K562 (cell line): ENCODE measurements at regions not wholly inside any gene's neighbourhood (a gene's known extent, or its start where the extent isn't known, plus 50 kb on each side); places are given as distances from the start of the nearest gene placed in this dataset.

Source experiments
- ATAC-seq: fragments of 200-7000 bp; cut with Tn5 transposase; 3 replicates; pipeline ENCODE4 v1.9.1; 2020; ENCODE audit warnings: moderate library complexity
- BruUV-seq: library from RNA; stranded (reverse); fragments of 400-500 nt; replicated peaks from 2 replicates; lab custom pipeline; 2021; lab: Mats Ljungman, UMichigan
- CTCF ChIA-PET: fragments of 300-600 bp; formaldehyde crosslinking; extraction: SDS; loops from one replicate; lab custom pipeline; 2021; ENCODE audit warnings: low intra/inter-chr PET ratio; lab: Yijun Ruan, JAX
- POLR2A ChIA-PET: fragments of 300-600, 350-650 bp; sonication (Branson Sonifier 250); formaldehyde crosslinking; extraction: SDS; loops from one replicate; lab custom pipeline; 2021; ENCODE audit warnings: antibody characterized with exemption, inconsistent platforms; lab: Yijun Ruan, JAX
- DNase-seq, 4 experiments: peaks; one replicate each; pipeline versions ENCODE4 v3.0.0 to v3.0.0-alpha.2; 2011 to 2018; ENCODE audit warnings: low spot score in 3 of 4, mixed read lengths in 3 of 4; ENCODE audit errors: extremely low read depth in 1 of 4
- FAIRE-seq: peaks from 2 replicates; lab custom pipeline; 2011; peaks lifted over from hg19 to GRCh38; lab: Jason Lieb, UNC
- H2AFZ ChIP-seq: 2 replicates; pipeline ENCODE4 v1.6.0; 2011; ENCODE audit warnings: low read depth, low read length, control low read depth, inconsistent platforms
- H3K27ac ChIP-seq: fragments of 200-600 bp; 3 replicates; pipeline ENCODE4 v1.8.0; 2011; ENCODE audit warnings: low read depth, mild to moderate bottlenecking, control low read depth, inconsistent platforms, low read length, moderate library complexity, mixed read lengths; ENCODE audit errors: extremely low read depth
- H3K27me3 ChIP-seq, 2 experiments: fragments of 300-600 bp in 1 of 2; 2 replicates in 1 of 2; 3 replicates in 1 of 2; pipeline versions ENCODE4 v1.6.0 to v1.8.0; 2011; ENCODE audit warnings: inconsistent platforms in 2 of 2, low read length in 2 of 2, mild to moderate bottlenecking in 1 of 2, mixed read lengths in 1 of 2, moderate library complexity in 1 of 2; ENCODE audit not compliant: control insufficient read depth in 2 of 2, insufficient read depth in 2 of 2
- H3K36me3 ChIP-seq: fragments of 300-600 bp; 3 replicates; pipeline ENCODE4 v1.8.0; 2011; ENCODE audit warnings: mild to moderate bottlenecking, low read length, inconsistent platforms; ENCODE audit not compliant: control insufficient read depth, insufficient read depth
- H3K4me1 ChIP-seq, 2 experiments: fragments of 200-600 bp in 1 of 2; replicated peaks in 1 of 2; 2 replicates in 1 of 2; 3 replicates in 1 of 2; pipeline versions ENCODE4 v1.5.1 to v1.8.0; 2011; ENCODE audit warnings: inconsistent platforms in 2 of 2, low read length in 2 of 2, mild to moderate bottlenecking in 1 of 2, mixed read lengths in 1 of 2, moderate library complexity in 1 of 2; ENCODE audit not compliant: control insufficient read depth in 2 of 2, insufficient read depth in 2 of 2
- H3K4me2 ChIP-seq: 2 replicates; pipeline ENCODE4 v1.6.1; 2011; ENCODE audit warnings: low read length, control low read depth, inconsistent platforms, mixed read lengths; ENCODE audit not compliant: insufficient read depth
- H3K4me3 ChIP-seq: fragments of 200-600 bp; sonication (generic), shearing (Covaris generic); 2 replicates; pipeline ENCODE4 v1.5.1; 2016; ENCODE audit warnings: control low read depth, inconsistent platforms
- H3K79me2 ChIP-seq: fragments of 200-600 bp; 3 replicates; pipeline ENCODE4 v1.8.0; 2011; ENCODE audit warnings: low read length, inconsistent platforms; ENCODE audit not compliant: control insufficient read depth, insufficient read depth
- H3K9ac ChIP-seq, 2 experiments: 2 replicates each; pipeline versions ENCODE4 v1.6.0 to v1.6.1; 2011; ENCODE audit warnings: low read depth in 2 of 2, low read length in 2 of 2, control low read depth in 1 of 2, inconsistent platforms in 1 of 2, mild to moderate bottlenecking in 1 of 2, mixed read lengths in 1 of 2; ENCODE audit not compliant: insufficient read depth in 1 of 2
- H3K9me1 ChIP-seq: one replicate; pipeline ENCODE4 v1.6.0; 2011; ENCODE audit warnings: inconsistent platforms, mild to moderate bottlenecking, low read length, moderate library complexity; ENCODE audit not compliant: control insufficient read depth, insufficient read depth
- H3K9me3 ChIP-seq: replicated peaks from 2 replicates; pipeline ENCODE4 v1.5.1; 2011; ENCODE audit warnings: low read depth, low read length, inconsistent platforms; ENCODE audit not compliant: control insufficient read depth, insufficient read depth
- H4K20me1 ChIP-seq: replicated peaks from 2 replicates; pipeline ENCODE4 v1.6.1; 2011; ENCODE audit warnings: low read length, inconsistent platforms, mixed read lengths; ENCODE audit not compliant: control insufficient read depth, insufficient read depth
- E2F3 ChIP-seq: fragments of 250-450 bp; sonication (Bioruptor Pico); IDR thresholded peaks from 2 replicates; pipeline ENCODE4 v1.4.0; 2020; ENCODE audit warnings: mild to moderate bottlenecking
- HIVEP1 ChIP-seq: fragments of 250-450 bp; sonication (Bioruptor Pico); IDR thresholded peaks from 2 replicates; pipeline ENCODE4 v1.4.0; 2020; ENCODE audit warnings: mild to moderate bottlenecking
- SMARCA4 ChIP-seq: fragments of 450-650 bp; IDR thresholded peaks from 2 replicates; pipeline ENCODE4 v1.6.1; 2016
- ZNF232 ChIP-seq: sonication (generic); formaldehyde crosslinking; IDR thresholded peaks from 2 replicates; pipeline ENCODE4 v1.8.0; 2022; ENCODE audit warnings: mild to moderate bottlenecking, missing genetic modification reagents
- ZNF740 ChIP-seq, 3 experiments: fragments of 200-800 bp in 1 of 3; sonication (Bioruptor generic) in 1 of 3; sonication (generic) in 1 of 3; formaldehyde crosslinking in 1 of 3; IDR thresholded peaks; 2 replicates each; pipeline versions ENCODE4 v1.6.1 to v1.8.0; 2016 to 2022; ENCODE audit warnings: mild to moderate bottlenecking in 2 of 3, missing compliant biosample characterization in 2 of 3, missing genetic modification characterization in 2 of 3, missing genetic modification reagents in 1 of 3
- WGBS: fragments of 100-300 bp; shearing (Covaris generic); methylation state at CpG from one replicate; pipeline ENCODE4 v1.1.6; 2016; ENCODE audit warnings: low coverage, mixed read lengths; ENCODE audit not compliant: insufficient coverage; ENCODE audit errors: missing lambda C conversion rate; 5-methylcytosine and 5-hydroxymethylcytosine counted together
- in situ Hi-C: fragments of 300-500 bp; cut with MboI; formaldehyde crosslinking; loops from 4 replicates; pipeline ENCODE4 v1.15.0; 2018; ENCODE audit warnings: inconsistent platforms, mixed read lengths
- intact Hi-C: fragments of 100-400 bp; cut with micrococcal nuclease; formaldehyde crosslinking; loops from 2 replicates; pipeline ENCODE4 v1.14.2; 2022
- TF ChIP-seq, protein P1 (sequence below): sonication (generic); formaldehyde crosslinking; IDR thresholded peaks from 2 replicates; pipeline ENCODE4 v1.9.0; 2022; ENCODE audit warnings: mild to moderate bottlenecking, missing genetic modification reagents

DNA sequence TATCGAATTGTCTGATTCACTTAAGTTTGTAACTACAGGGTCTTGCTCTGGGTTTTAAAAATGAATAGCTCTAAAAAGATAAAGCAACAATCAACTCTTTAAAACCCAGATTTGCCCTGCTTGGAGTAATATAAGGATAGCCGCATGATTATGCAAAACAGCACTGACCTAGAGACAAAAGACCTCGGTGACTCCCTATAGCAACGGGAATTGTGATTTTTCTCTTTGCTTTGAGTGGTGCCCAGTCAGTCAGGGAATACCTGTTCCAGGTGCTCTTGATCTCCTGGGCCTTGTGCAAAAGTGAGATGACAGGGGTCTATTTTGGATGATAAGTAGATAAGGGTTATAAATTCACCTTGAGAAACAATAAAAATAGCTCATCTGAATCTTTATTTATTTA is 336.3 kb upstream of the NOX3 start:
- no peak overlapping the region for H3K4me3 ChIP-seq
- no peak overlapping the region for H3K4me2 ChIP-seq
- H3K79me2 ChIP-seq, result no peaks in the 10 kb centered on the region
- no peak overlapping the region for H3K9ac ChIP-seq
- ChIA-PET CTCF (no interaction called here), POLR2A (no interaction called here)
- 1% methylated on average over 4 of the region's 4 CpGs for WGBS
- H3K9me1 ChIP-seq, result no peaks in the 10 kb centered on the region
- ATAC-seq (no peak), FAIRE-seq (no peak), DNase-seq (no peak)
- BruUV-seq, result no TSS peak
- H4K20me1 ChIP-seq, result no peaks in the 10 kb centered on the region
- no peak for TF ChIP-seq SMARCA4
- no peak for TF ChIP-seq ZNF232 (CRISPR knock-in tag)
- H2AFZ ChIP-seq, result no peak overlapping the region
- no peaks in the 10 kb centered on the region for H3K36me3 ChIP-seq
- in situ Hi-C loops (no loop called here), intact Hi-C loops (no loop called here)
- no peak overlapping the region for H3K27ac ChIP-seq
- H3K27me3 ChIP-seq, result no peaks in the 10 kb centered on the region
- H3K4me1 ChIP-seq, result no peaks in the 10 kb centered on the region
- no peaks in the 10 kb centered on the region for H3K9me3 ChIP-seq

DNA sequence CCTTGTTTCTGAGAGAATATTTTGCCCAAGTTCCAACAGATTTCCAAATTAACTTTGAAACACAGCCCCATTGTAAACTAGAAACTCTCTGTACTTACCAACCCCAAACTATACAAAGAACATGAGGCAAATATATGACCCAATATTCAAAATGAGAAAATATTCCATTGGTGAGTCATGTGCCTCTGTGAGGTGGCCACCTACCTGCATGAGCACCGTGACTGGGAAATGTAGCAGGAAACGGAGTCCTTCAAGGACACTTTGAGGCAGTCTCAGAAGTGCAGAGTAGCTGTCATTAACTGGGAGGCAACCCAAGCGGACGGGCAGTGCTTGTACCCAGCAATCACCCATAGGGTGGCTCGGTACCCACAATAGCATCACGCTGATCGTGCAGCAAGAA is 335.5 kb upstream of the NOX3 start:
- Histone ChIP-seq H3K9ac (no peak overlapping the region), H3K4me3 (no peak overlapping the region), H3K36me3 (no peaks in the 10 kb centered on the region), H3K4me2 (no peak overlapping the region), H3K27me3 (no peaks in the 10 kb centered on the region), H3K4me1 (no peaks in the 10 kb centered on the region), H4K20me1 (no peaks in the 10 kb centered on the region), H2AFZ (no peak overlapping the region), H3K27ac (no peak overlapping the region), H3K9me3 (no peaks in the 10 kb centered on the region), H3K79me2 (no peaks in the 10 kb centered on the region), H3K9me1 (no peaks in the 10 kb centered on the region)
- CTCF ChIA-PET, result no interaction called here
- FAIRE-seq (no peak), DNase-seq (no peak), ATAC-seq (no peak)
- intact Hi-C loops (no loop called here), in situ Hi-C loops (no loop called here)
- no TSS peak for BruUV-seq
- POLR2A ChIA-PET, result no interaction called here
- 6% methylated on average over 7 of the region's 7 CpGs for WGBS
- TF ChIP-seq HIVEP1 (CRISPR knock-in tag), result no peak
- TF ChIP-seq, protein P1, sequence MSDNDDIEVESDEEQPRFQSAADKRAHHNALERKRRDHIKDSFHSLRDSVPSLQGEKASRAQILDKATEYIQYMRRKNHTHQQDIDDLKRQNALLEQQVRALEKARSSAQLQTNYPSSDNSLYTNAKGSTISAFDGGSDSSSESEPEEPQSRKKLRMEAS (CRISPR knock-in tag), result no peak
- no peak for TF ChIP-seq E2F3 (CRISPR knock-in tag)
- TF ChIP-seq ZNF740 (CRISPR knock-in tag; IDR thresholded peaks at IDR 0.05), result no peak
- no peak for TF ChIP-seq ZNF740 (tag; IDR thresholded peaks at IDR 0.05)
